SK-N-SH treated with all-trans-retinoic acid at 6 μM for 48 hours (cell line): ENCODE measurements at regions not wholly inside any gene's neighbourhood (a gene's known extent, or its start where the extent isn't known, plus 50 kb on each side); places are given as distances from the start of the nearest gene placed in this dataset.

ENCODE experiments used
- CSRNP3 ChIP-seq: fragments of 250-450 bp; sonication (Bioruptor Pico); IDR thresholded peaks from 2 replicates; pipeline ENCODE4 v1.5.1; 2021; ENCODE audit warnings: mild to moderate bottlenecking, moderate library complexity
- PATZ1 ChIP-seq: fragments of 250-450 bp; sonication (Bioruptor Pico); IDR thresholded peaks from 2 replicates; pipeline ENCODE4 v1.8.0; 2020; ENCODE audit warnings: mild to moderate bottlenecking, moderate library complexity, borderline replicate concordance
- TOX ChIP-seq: fragments of 250-450 bp; sonication (Bioruptor Pico); IDR thresholded peaks from 2 replicates; pipeline ENCODE4 v1.8.0; 2021; ENCODE audit warnings: mild to moderate bottlenecking, moderate library complexity, borderline replicate concordance
- ZNF70 ChIP-seq: fragments of 450-650 bp; formaldehyde crosslinking; IDR thresholded peaks from 2 replicates; pipeline ENCODE4 v1.5.0; 2020; ENCODE audit warnings: mild to moderate bottlenecking, moderate library complexity

GRCh38 chr7:68482800-68483199 lies 1115.5 kb upstream of the AUTS2 start:
- TF ChIP-seq PATZ1 (CRISPR knock-in tag), result no peak
- no peak for TF ChIP-seq TOX (CRISPR knock-in tag)
- TF ChIP-seq CSRNP3, result no peak
- no peak for TF ChIP-seq ZNF70
